GM19240 (cell line): ENCODE measurements at regions not wholly inside any gene's neighbourhood (a gene's known extent, or its start where the extent isn't known, plus 50 kb on each side); places are given as distances from the start of the nearest gene placed in this dataset.

Experiments
- DNase-seq: peaks from one replicate; pipeline ENCODE4 v3.0.0; 2011; ENCODE audit warnings: low spot score; ENCODE audit not compliant: insufficient read length

GRCh38 chr10:76666891-76667290, 970.7 kb downstream of the KCNMA1 start:
- DNase-seq = no peak

DNA sequence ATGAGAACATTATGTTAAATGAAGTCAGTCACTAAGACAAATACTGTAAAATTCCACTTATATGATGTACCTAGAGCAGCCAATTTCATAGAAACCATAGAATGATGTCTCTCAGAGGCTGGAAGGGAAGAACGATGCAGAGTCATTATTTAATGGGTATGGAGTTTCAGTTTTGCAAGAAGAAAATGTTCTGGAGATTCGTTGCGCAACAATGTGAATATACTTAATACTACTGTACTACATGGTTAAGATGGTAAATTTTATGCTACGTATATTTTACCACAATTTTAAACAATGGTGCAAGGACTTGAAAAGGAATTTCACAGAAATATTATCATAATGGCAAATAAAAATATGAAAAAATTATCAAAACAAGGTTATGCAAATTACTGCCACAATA, 972.6 kb downstream of the KCNMA1 start:
- DNase-seq = no peak

DNA sequence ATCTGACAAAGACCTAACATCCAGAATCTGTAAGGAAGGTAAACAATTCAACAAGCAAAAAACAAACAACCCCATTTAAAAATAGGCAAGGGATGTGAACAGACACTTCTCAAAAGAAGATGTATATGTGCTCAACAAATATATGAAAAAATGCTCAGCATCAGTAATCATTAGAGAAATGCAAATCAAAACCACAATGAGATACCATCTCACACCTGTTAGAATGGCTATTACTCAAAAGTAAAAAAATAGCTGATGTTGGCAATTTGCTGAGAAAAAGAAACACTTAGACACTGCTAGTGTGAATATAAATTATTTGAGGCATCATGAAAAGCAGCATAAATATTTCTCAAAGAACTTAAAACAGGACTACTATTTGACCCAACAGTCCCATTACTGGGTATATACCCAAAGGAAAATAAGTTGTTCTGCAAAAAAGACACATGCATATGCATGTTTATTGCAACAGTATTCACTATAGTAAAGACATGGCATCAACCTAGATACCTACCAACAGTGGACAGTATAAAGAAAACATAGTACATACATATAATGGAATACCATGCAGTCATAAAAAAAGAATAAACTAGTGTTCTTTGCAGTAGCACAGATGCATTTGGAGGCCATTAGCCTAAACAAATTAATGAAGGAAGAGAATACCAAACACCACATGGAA, 980.1 kb downstream of the KCNMA1 start:
- DNase-seq = no peak

- no peak for DNase-seq
Observed at GRCh38 chr10:76651154-76651553, 986.5 kb downstream of the KCNMA1 start.

GRCh38 chr10:76649723-76650127, 987.9 kb downstream of the KCNMA1 start:
- DNase-seq = no peak

GRCh38 chr10:76649254-76649653, 988.4 kb downstream of the KCNMA1 start:
- DNase-seq = no peak

- DNase-seq = no peak
Observed at GRCh38 chr10:76647301-76647700, 990.3 kb downstream of the KCNMA1 start.

- no peak for DNase-seq
Observed at GRCh38 chr10:76645341-76645740, 992.3 kb downstream of the KCNMA1 start.

DNA sequence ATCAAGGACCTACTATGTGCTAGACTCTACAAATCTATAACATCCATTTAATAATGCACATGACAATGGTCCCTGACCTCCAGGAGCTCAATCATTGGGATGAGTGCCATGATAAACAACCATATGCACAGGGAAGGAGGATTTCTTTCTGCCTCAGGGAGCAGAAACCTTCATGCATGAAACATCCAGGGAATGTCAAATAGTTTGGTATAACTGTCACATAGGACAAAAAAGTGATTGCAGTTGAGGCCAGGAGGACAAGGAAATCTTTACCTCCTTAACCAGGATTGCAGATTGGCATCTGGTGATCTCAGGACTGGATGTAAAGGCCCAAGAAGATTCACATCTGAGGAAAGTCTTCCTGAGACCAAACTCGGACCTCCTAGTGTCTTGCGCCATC, 993.1 kb downstream of the KCNMA1 start:
- DNase-seq = no peak

DNA sequence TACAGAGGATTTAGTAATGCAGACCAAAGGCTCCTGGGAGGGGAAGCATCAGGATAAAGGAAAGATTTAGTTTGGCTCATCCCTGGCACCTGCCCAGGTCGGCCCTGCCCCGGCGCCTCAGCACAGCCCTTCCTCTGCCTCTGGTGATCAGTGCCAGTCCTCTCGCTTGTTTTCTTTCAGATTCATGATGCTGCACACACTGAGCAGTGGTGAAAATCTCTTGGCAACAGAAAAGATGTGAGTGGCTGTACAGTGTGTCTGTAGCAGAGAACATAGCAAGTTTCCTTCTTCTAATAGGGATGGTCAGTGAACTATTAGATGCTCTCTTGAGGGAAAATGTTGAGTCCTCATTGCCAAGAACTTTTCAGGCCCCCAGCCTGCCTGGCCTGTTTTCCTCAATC, 994.1 kb downstream of the KCNMA1 start:
- DNase-seq = no peak

- no peak for DNase-seq
Observed at GRCh38 chr10:76642358-76642757, 995.2 kb downstream of the KCNMA1 start.

- DNase-seq = no peak
Observed at GRCh38 chr10:76641215-76641614, 996.4 kb downstream of the KCNMA1 start.

GRCh38 chr10:76640806-76641205, 996.8 kb downstream of the KCNMA1 start:
- DNase-seq = no peak

- DNase-seq = no peak
Observed at GRCh38 chr10:76632767-76633051, 1004.9 kb downstream of the KCNMA1 start.

DNA sequence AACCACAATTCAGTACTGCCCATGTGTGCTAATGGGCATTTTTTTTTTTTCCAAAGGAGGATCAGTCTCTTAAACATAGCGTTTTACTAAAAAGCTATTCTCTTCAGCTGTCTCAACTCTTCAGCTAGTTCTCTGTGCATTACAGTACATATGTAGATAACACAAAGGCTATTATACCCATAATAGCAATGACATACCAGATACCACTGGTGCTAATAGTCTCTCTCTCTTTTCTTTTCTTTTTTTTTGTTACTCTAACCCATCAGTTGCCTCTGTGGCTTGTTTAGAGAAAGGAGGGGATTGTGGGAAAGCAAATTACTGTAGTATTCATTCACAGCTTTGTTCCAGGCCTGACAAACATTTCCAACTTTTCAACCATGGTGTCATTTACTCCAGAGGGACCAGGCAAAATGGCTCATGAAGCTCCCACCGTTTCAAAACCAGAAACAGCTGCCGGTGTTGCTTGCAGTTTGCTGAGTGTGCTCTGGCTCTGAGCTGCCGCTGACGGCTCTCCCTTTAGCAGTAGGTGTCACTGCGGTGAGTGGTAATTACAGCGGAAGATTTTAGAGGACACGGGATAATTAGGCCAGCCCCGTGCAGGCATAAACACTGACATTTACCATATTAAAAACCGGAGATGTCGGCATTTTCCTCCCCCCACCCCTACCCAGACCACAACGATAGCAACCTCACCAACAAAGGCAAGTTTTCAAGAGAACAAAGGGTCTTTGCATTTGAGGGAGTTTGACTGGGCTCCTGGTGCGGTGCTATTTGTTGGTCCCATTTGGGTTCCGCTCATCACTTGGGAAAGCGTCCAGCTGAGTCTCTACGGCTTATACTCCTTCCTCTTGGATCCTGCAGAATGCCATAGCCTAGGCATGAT, 1005.5 kb downstream of the KCNMA1 start:
- DNase-seq = no peak

DNA sequence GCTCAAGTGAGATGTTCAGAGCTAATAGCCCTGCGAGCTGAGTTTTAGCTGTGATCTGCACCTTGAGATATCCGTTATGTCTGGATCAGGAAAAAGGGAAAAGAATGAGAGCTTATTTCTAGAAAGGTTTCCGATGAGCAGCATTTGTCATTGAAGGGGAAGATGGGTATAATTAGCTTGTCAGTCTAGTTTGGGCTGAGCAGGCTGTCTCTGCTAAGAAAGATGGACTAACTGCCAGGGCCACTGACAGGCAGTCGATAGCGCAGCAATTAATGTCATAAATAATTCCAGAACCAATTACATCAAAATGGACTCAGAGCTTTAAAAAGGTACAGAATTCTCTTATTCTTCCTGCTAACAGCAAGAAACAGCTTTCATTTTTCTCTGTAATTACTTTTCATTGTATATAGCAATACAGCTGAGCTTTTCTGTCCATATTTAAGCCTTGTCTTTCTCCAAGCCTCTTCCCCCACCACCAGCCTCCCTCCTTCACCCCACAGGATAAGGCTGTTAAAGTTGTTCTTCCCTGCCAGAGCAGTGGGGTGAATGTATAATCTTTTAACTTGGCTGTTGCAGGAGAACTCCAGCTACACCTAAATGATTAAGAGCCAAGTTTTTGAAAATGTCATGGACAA, 1006.5 kb downstream of the KCNMA1 start:
- DNase-seq = no peak

DNA sequence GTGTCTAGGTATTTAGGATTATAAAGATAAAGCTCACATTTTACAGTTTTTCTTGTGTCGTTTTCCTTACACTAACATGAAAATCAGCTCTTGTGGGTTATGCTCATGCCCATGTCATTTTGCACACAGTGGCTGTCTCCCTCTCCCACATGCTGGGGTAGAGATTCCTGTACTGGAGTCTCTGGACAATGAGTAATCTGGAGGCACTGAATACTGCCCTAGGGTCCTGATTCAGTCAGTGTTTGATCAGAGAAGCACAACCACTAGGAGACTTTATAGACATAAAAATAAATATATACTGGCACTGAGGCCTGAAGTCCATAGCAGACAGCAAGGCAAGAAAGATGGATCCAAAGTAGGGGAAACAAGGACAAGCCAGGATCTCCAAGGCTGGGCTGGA, 1008.8 kb downstream of the KCNMA1 start:
- no peak for DNase-seq

GRCh38 chr10:76626386-76626785, 1011.2 kb downstream of the KCNMA1 start:
- DNase-seq = no peak

- DNase-seq = peak; percentile 23
Observed at GRCh38 chr10:76624470-76624869, 1013.1 kb downstream of the KCNMA1 start.

DNA sequence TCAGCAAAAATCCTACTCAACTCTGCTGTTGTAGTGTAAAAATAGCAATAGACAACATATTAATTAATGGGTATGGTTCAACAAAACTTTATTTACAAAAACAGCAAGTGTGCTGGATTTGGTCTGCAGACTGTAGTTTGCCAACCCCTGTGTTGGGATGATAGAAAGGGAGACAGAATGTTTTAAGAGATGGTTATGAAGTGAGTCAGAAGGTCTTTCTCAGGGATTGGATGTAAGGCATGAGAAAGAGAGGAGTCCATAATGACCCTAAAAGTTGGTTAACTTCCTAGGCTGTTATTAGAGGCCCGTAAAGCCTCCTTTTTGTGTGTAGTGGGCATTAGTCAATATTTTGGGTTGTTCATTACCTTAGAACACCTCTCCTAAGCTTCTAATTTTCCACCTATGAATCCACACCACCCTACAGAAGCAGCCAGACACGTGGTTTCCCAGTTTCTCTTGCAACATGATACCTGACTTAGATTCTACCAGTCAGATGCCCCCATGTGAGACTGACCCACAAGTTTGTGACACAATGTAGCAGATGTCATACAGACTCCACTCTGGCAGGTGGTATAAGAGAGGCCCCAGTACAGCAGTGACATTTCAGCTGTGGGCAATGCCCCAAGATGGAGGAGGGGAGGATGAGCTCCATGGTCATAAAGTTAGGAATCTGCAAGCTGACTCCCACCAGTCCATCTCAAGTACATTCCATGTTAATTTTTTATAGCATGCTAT, 1015.6 kb downstream of the KCNMA1 start:
- no peak for DNase-seq

DNA sequence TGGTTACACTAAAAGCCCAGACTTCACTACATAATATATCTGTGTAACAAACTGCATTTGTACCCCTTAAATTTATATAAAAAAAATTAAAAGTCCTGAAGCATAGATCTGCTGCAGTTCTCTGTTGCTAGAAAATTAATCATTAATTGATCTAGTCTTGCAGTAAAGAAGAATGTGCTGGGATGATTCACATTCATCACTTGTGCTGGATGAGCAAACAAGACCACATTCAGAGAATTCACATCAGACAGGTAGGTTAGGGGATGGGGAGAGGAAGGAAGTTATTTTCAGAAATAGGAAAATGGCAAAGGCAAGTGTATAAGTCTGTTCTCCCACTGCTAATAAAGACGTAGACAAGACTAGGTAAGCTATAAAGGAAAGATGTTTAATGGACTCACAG, 1019.0 kb downstream of the KCNMA1 start:
- no peak for DNase-seq

DNA sequence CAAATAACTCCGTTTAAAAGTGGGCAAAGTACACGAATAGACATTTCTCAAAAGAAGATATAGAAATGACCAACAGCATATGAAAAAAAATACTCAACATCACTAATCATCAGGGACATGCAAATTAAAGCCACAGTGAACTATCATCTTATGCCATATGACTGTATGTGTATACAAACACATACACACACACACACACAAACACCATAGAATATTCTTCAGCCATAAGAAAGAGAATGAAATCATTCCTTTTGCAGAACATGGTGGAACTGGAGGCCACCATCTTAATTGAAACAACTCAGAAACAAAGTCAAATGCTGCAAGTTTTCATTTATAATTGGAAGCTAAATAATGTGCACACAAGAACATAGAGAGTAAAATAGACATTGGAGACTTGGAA, 1019.4 kb downstream of the KCNMA1 start:
- DNase-seq = no peak
